ENCODE measurements at regions not wholly inside any gene's neighbourhood (a gene's known extent, or its start where the extent isn't known, plus 50 kb on each side); places are given as distances from the start of the nearest gene placed in this dataset.

DNA sequence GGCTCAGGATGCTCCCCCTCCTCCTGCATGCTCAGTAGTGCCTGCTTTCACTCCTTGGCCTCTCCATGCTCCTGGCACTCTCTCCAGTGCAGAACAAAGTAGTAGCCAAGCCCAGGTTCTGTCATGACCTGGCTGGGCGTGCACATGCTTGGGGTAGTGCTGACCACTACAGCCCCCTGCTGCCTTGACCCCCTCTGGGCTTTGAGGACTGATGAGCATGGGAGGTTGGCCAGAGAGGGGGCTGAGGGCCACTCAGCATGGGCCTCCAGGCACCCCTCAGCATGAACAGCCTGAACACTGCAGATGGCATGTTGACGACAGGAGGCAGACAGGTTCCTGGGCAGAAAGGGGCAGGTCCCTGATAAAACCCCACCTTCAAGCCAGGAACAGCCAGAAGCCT, 935.7 kb upstream of the PRMT6 start:
- no peak overlapping the region for H3K4me3 ChIP-seq (ENCODE audit: low read depth, low read length)
- TF ChIP-seq, protein P1, sequence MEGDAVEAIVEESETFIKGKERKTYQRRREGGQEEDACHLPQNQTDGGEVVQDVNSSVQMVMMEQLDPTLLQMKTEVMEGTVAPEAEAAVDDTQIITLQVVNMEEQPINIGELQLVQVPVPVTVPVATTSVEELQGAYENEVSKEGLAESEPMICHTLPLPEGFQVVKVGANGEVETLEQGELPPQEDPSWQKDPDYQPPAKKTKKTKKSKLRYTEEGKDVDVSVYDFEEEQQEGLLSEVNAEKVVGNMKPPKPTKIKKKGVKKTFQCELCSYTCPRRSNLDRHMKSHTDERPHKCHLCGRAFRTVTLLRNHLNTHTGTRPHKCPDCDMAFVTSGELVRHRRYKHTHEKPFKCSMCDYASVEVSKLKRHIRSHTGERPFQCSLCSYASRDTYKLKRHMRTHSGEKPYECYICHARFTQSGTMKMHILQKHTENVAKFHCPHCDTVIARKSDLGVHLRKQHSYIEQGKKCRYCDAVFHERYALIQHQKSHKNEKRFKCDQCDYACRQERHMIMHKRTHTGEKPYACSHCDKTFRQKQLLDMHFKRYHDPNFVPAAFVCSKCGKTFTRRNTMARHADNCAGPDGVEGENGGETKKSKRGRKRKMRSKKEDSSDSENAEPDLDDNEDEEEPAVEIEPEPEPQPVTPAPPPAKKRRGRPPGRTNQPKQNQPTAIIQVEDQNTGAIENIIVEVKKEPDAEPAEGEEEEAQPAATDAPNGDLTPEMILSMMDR (IDR thresholded peaks at IDR 0.05; ENCODE audit: low read depth, low read length): no peak

DNA sequence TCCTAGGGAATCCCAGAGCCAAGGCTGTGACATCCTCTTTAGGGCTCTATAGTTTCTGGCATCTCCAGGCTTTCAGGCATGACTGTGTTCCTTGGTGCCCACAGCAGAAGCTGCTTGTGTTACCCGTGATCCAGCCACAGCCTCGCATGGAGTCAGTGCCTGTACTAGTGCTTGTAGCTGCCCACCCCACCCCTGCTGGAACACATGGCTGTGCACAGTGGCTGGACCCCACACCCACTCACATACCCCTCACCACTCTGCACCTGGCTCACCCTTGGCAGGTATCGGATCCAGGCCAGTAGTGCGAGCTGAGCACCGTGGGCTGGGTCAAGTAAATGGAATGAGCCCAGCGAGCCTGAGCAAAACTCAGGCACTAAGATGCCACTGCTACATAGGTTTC, 934.7 kb upstream of the PRMT6 start:
- TF ChIP-seq, protein P1 (IDR thresholded peaks at IDR 0.05; ENCODE audit: low read depth, low read length): no peak
- H3K4me3 ChIP-seq (ENCODE audit: low read depth, low read length): no peak overlapping the region

DNA sequence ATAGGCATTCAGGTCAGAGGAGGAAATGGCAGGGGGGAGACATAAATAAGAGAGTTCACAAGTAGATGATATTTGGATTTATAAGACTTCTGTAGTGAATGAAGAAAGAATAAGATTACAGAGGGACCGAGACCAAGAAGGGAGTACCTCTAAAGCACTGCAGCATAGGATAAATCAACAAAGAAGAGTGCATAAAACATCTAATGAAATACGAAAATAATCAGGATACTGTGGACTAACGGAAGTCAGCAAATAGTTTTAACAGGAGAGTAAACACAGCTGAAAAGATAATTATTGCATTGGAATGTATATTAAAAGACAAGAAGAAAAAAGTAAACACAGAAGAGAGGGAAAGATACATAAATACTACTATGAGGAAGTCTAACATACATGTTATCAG, 921.9 kb upstream of the PRMT6 start:
- TF ChIP-seq, protein P1 (IDR thresholded peaks at IDR 0.05; ENCODE audit: low read depth, low read length): no peak

DNA sequence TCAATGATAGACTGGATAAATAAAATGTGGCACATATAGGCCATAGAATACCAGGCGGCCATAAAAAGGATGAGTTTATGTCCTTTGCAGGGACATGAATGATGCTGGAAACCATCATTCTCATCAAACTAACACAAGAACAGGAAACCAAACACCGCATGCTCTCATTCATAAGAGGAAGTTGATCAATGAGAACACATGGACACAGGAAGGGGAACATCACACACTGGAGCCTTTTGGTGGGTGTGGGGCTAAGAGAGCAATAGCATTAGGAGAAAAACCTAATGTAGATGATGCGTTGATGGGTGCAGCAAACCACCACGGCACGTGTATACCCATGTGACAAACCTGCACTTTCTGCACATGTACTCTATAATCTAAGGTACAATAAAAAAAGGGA, 883.4 kb upstream of the PRMT6 start:
- TF ChIP-seq, protein P1 (IDR thresholded peaks at IDR 0.05; ENCODE audit: low read depth, low read length): no peak
- no peak overlapping the region for H3K4me3 ChIP-seq (ENCODE audit: low read depth, low read length)

More for the DNA sequence above, 921.9 kb upstream of the PRMT6 start:
- no peak overlapping the region for H3K4me3 ChIP-seq (ENCODE audit: low read depth, low read length)

DNA sequence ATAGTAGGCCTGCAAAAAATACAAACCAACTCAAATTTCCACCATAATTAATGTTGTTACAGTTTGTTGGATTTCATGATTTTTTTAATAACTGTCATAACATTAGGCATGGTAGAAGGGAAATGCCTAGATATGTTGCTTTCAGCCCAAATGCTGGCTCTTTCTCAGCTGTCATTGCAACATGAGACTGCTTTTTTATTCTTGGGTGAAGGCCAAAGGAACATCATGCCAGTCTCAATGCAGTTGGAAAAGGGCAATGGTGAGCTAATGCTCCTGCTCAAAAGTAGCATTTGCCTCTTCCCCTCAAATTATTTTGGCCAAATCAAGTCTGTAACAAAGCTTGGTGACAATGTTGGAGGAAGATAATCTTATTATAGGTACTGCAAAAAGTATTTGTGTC, 877.7 kb upstream of the PRMT6 start:
- TF ChIP-seq, protein P1 (IDR thresholded peaks at IDR 0.05; ENCODE audit: low read depth, low read length): no peak
- no peak overlapping the region for H3K4me3 ChIP-seq (ENCODE audit: low read depth, low read length)

DNA sequence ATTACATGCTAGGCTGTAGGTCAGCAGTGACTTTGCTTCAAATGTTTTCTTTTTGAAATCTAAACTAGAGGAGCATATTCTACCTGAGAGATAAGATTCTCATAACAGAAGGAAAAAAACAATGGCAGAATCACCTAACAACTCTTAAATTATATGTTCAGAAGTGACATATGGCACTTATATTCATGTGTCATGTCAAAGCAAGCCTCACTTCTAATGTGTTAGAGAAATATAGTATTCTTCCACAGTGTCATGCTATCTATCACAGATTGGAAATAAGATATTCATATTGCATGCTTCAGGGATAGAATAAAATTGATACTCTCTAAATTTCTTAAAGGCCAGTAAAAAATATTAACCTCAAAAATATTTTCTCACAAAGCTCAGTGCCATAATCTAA, 874.6 kb upstream of the PRMT6 start:
- no peak overlapping the region for H3K4me3 ChIP-seq (ENCODE audit: low read depth, low read length)
- TF ChIP-seq, protein P1 (IDR thresholded peaks at IDR 0.05; ENCODE audit: low read depth, low read length): no peak

DNA sequence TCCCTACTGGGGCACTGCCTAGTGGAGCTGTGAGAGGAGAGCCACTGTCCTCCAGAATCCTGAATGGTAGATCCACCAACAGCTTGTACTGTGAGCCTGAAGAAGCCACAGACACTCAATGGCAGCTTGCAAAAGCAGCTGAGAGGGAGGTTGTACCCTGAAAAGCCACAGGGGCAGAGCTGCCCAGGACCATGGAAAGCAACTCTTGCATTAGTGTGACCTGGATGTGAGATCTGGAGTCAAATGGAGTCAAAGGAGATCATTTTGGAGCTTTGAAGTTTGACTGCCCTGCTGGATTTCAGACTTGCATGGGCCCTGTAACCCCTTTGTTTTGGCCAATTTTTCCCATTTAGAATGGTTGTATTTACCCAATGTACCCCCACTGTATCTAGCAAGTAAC, 871.4 kb upstream of the PRMT6 start:
- TF ChIP-seq, protein P1 (IDR thresholded peaks at IDR 0.05; ENCODE audit: low read depth, low read length): no peak
- no peak overlapping the region for H3K4me3 ChIP-seq (ENCODE audit: low read depth, low read length)
